ENCODE measurements at regions not wholly inside any gene's neighbourhood (a gene's known extent, or its start where the extent isn't known, plus 50 kb on each side); places are given as distances from the start of the nearest gene placed in this dataset.

GRCh38 chr11:15825976-15826650, 530.2 kb downstream of the SOX6 start:
- no peak for TF ChIP-seq ZFP1 (CRISPR knock-in tag; IDR thresholded peaks at IDR 0.05)
- TF ChIP-seq IRF9 (tag; IDR thresholded peaks at IDR 0.05) = no peak
- TF ChIP-seq ELF4 (CRISPR knock-in tag; IDR thresholded peaks at IDR 0.05) = no peak
- no peak for TF ChIP-seq THRA (IDR thresholded peaks at IDR 0.05)
- no peak for TF ChIP-seq TEAD4 (IDR thresholded peaks at IDR 0.05; ENCODE audit: low read length)
- TF ChIP-seq TEAD4 (CRISPR knock-in tag; IDR thresholded peaks at IDR 0.05; ENCODE audit: borderline replicate concordance) = no peak
- TF ChIP-seq ZNF184 (CRISPR knock-in tag; IDR thresholded peaks at IDR 0.05) = no peak
- TF ChIP-seq GABPB1 (CRISPR knock-in tag; IDR thresholded peaks at IDR 0.05) = no peak
- TF ChIP-seq MAX (CRISPR knock-in tag; IDR thresholded peaks at IDR 0.05) = no peak
- TF ChIP-seq RBBP5 (IDR thresholded peaks at IDR 0.05; ENCODE audit: borderline replicate concordance, insufficient read depth, low read length, poor library complexity, severe bottlenecking) = no peak
- no peak for TF ChIP-seq TAF1 (IDR thresholded peaks at IDR 0.05; ENCODE audit: control insufficient read depth, extremely low read depth, insufficient read depth, low read length, severe bottlenecking)
- no peak for TF ChIP-seq ZNF165 (CRISPR knock-in tag; IDR thresholded peaks at IDR 0.05; ENCODE audit: borderline replicate concordance)
- TF ChIP-seq CHD2 (IDR thresholded peaks at IDR 0.05; ENCODE audit: low read depth, low read length) = no peak
- Histone ChIP-seq H3K4me1 (replicated peaks in 1 of 2; ENCODE audit: control insufficient read depth in 2 of 2, insufficient read depth in 2 of 2, low read length in 2 of 2) (no peaks in the 10 kb centered on the region), H3K4me2 (ENCODE audit: insufficient read depth, low read length) (no peak overlapping the region), H2AFZ (ENCODE audit: low read depth, low read length) (no peak overlapping the region), H3K4me3 (no peak overlapping the region), H3K9ac (ENCODE audit: insufficient read depth in 1 of 2, low read depth in 2 of 2, low read length in 2 of 2) (no peak overlapping the region), H3K79me2 (ENCODE audit: control insufficient read depth, insufficient read depth, low read length) (no peaks in the 10 kb centered on the region), H3K9me3 (replicated peaks; ENCODE audit: control insufficient read depth, insufficient read depth, low read depth, low read length) (no peaks in the 10 kb centered on the region), H3K9me1 (ENCODE audit: control insufficient read depth, insufficient read depth, low read length) (no peaks in the 10 kb centered on the region), H3K27me3 (ENCODE audit: control insufficient read depth in 2 of 2, insufficient read depth in 2 of 2, low read length in 2 of 2) (peaks cover 4 to 7% of the 10 kb centered on the region in 2 experiments; a peak in 2 of 5 replicates), H3K36me3 (ENCODE audit: control insufficient read depth, insufficient read depth, low read length) (no peaks in the 10 kb centered on the region), H3K27ac (ENCODE audit: extremely low read depth, low read depth, low read length) (no peak overlapping the region), H4K20me1 (replicated peaks; ENCODE audit: control insufficient read depth, insufficient read depth, low read length) (no peaks in the 10 kb centered on the region; the same call in 1 of the 2 replicates)
- DNase-seq (ENCODE audit: extremely low read depth in 1 of 4, low spot score in 3 of 4) (no peak), ATAC-seq (no peak), FAIRE-seq (no peak)
- no TSS peak for BruUV-seq (replicated peaks)
- WGBS (ENCODE audit: insufficient coverage, low coverage, missing lambda C conversion rate) = 2% methylated on average over 7 of the region's 7 CpGs
- intact Hi-C loops (cut with micrococcal nuclease) = loop anchor here (2.0 kb wide), 1 partner anchor 781 kb away; no protein-coding TSS in a partner anchor
- CTCF ChIA-PET (ENCODE audit: low intra/inter-chr PET ratio) = no interaction called here
- in situ Hi-C loops (cut with MboI) = loop anchor here (25.0 kb wide), 1 partner anchor 786 kb away; no protein-coding TSS in a partner anchor
- POLR2A ChIA-PET = no interaction called here
